SK-N-SH (cell line): ENCODE measurements at regions not wholly inside any gene's neighbourhood (a gene's known extent, or its start where the extent isn't known, plus 50 kb on each side); places are given as distances from the start of the nearest gene placed in this dataset.

ENCODE experiments used
- CTCF ChIA-PET: fragments of 300-600, 350-600 bp; formaldehyde crosslinking; extraction: SDS; loops from one replicate; lab custom pipeline; 2021; lab: Yijun Ruan, JAX
- POLR2A ChIA-PET: fragments of 350-600 bp; sonication (Branson Sonifier 250); formaldehyde crosslinking; extraction: SDS; loops from one replicate; lab custom pipeline; 2020; ENCODE audit warnings: antibody characterized with exemption, inconsistent platforms; lab: Yijun Ruan, JAX
- DNase-seq: peaks from one replicate; pipeline ENCODE4 v3.0.0; 2012
- H2AFZ ChIP-seq: fragments of 200-600 bp; sonication (generic); 2 replicates; pipeline ENCODE4 v1.8.1; 2016; ENCODE audit warnings: antibody characterized with exemption, mild to moderate bottlenecking, low read depth
- H3F3A ChIP-seq: fragments of 200-600 bp; sonication (generic); replicated peaks from 2 replicates; pipeline ENCODE3; 2016; ENCODE audit warnings: antibody characterized with exemption, mild to moderate bottlenecking; ENCODE audit not compliant: insufficient read depth
- H3K27ac ChIP-seq, 2 experiments: fragments of 200-500 bp in 1 of 2; fragments of 200-600 bp in 1 of 2; sonication (Bioruptor generic) in 1 of 2; sonication (generic), shearing (Covaris generic) in 1 of 2; 2 replicates each; pipeline versions ENCODE4 v1.5.1 to v1.6.1; 2014 to 2016; ENCODE audit warnings: low read depth in 2 of 2, inconsistent platforms in 1 of 2, low read length in 1 of 2, mild to moderate bottlenecking in 1 of 2, mixed read lengths in 1 of 2
- H3K27me3 ChIP-seq: fragments of 200-600 bp; sonication (generic), shearing (Covaris generic); 2 replicates; pipeline ENCODE4 v1.6.1; 2016; ENCODE audit warnings: mixed run types; ENCODE audit not compliant: insufficient read depth
- H3K36me3 ChIP-seq, 2 experiments: fragments of 200-500 bp in 1 of 2; fragments of 200-600 bp in 1 of 2; sonication (Bioruptor generic) in 1 of 2; sonication (generic) in 1 of 2; replicated peaks in 1 of 2; 2 replicates each; pipeline versions ENCODE3 to v1.5.1; 2014 to 2016; ENCODE audit warnings: low read length in 1 of 2, mild to moderate bottlenecking in 1 of 2; ENCODE audit not compliant: insufficient read depth in 2 of 2, control insufficient read depth in 1 of 2
- H3K4me1 ChIP-seq, 2 experiments: fragments of 200-500 bp in 1 of 2; fragments of 200-600 bp in 1 of 2; sonication (Bioruptor generic) in 1 of 2; sonication (generic), shearing (Covaris generic) in 1 of 2; 2 replicates each; pipeline versions ENCODE4 v1.5.1 to v1.6.1; 2014 to 2016; ENCODE audit warnings: low read depth in 1 of 2, low read length in 1 of 2, mixed run types in 1 of 2; ENCODE audit not compliant: insufficient read depth in 2 of 2, control insufficient read depth in 1 of 2
- H3K4me2 ChIP-seq: fragments of 200-600 bp; sonication (generic), shearing (Covaris generic); 2 replicates; pipeline ENCODE4 v1.6.1; 2017; ENCODE audit warnings: mixed run types
- H3K4me3 ChIP-seq, 2 experiments: fragments of 200-500 bp in 1 of 2; fragments of 200-600 bp in 1 of 2; sonication (Bioruptor generic) in 1 of 2; sonication (generic), shearing (Covaris generic) in 1 of 2; 2 replicates each; pipeline versions ENCODE4 v1.5.1 to v1.8.1; 2014 to 2016; ENCODE audit warnings: low read depth in 2 of 2, inconsistent platforms in 1 of 2, low read length in 1 of 2, mild to moderate bottlenecking in 1 of 2, mixed read lengths in 1 of 2, moderate library complexity in 1 of 2
- H3K79me2 ChIP-seq: fragments of 200-600 bp; sonication (generic); 2 replicates; pipeline ENCODE4 v1.8.1; 2017; ENCODE audit warnings: mild to moderate bottlenecking; ENCODE audit not compliant: insufficient read depth
- H3K9ac ChIP-seq: fragments of 200-600 bp; sonication (generic); 2 replicates; pipeline ENCODE4 v1.6.1; 2017; ENCODE audit warnings: mixed run types
- H3K9me2 ChIP-seq: fragments of 200-600 bp; sonication (generic); 2 replicates; pipeline ENCODE4 v1.6.1; 2017; ENCODE audit warnings: mixed run types
- H3K9me3 ChIP-seq: fragments of 200-600 bp; sonication (generic); 2 replicates; pipeline ENCODE4 v1.6.1; 2017; ENCODE audit warnings: mixed run types, mild to moderate bottlenecking, moderate library complexity
- H4K20me1 ChIP-seq: fragments of 200-600 bp; sonication (generic); 2 replicates; pipeline ENCODE4 v1.6.1; 2017; ENCODE audit warnings: mild to moderate bottlenecking, mixed run types; ENCODE audit not compliant: insufficient read depth
- EP300 ChIP-seq, 2 experiments: IDR thresholded peaks; 2 replicates each; pipeline versions ENCODE4 v1.4.0 to v1.6.1; 2012; ENCODE audit warnings: borderline replicate concordance in 1 of 2, low read depth in 1 of 2, low read length in 1 of 2
- EZH2phosphoT487 ChIP-seq: fragments of 200-600 bp; sonication (generic); IDR thresholded peaks from 2 replicates; pipeline ENCODE4 v1.6.1; 2017; ENCODE audit warnings: low read depth, mixed run types, mild to moderate bottlenecking, antibody characterized with exemption, moderate library complexity, borderline replicate concordance
- FOXJ3 ChIP-seq: sonication (generic); formaldehyde crosslinking; IDR thresholded peaks from 2 replicates; pipeline ENCODE4 v1.5.1; 2020; ENCODE audit warnings: mild to moderate bottlenecking, missing genetic modification reagents
- GATA2 ChIP-seq: sonication (generic); formaldehyde crosslinking; IDR thresholded peaks from 2 replicates; pipeline ENCODE4 v1.5.0; 2020; ENCODE audit warnings: mild to moderate bottlenecking, missing genetic modification reagents
- JUND ChIP-seq: IDR thresholded peaks from 2 replicates; pipeline ENCODE4 v1.4.0; 2012
- MEF2A ChIP-seq: IDR thresholded peaks from 2 replicates; pipeline ENCODE4 v1.4.0; 2012; ENCODE audit warnings: low read depth, borderline replicate concordance
- NFIC ChIP-seq: IDR thresholded peaks from 2 replicates; pipeline ENCODE4 v1.4.0; 2012; ENCODE audit warnings: borderline replicate concordance
- NRF1 ChIP-seq: IDR thresholded peaks from 2 replicates; pipeline ENCODE4 v1.6.1; 2012; ENCODE audit warnings: low read depth, mild to moderate bottlenecking, low read length
- POLR2AphosphoS5 ChIP-seq: IDR thresholded peaks from 2 replicates; pipeline ENCODE4 v1.6.1; 2012; ENCODE audit warnings: low read depth, low read length
- RCOR1 ChIP-seq: fragments of 150-350 bp; IDR thresholded peaks from 2 replicates; pipeline ENCODE4 v1.6.1; 2017; ENCODE audit warnings: antibody characterized with exemption, low read length
- SIN3A ChIP-seq: IDR thresholded peaks from 2 replicates; pipeline ENCODE4 v1.6.1; 2012; ENCODE audit warnings: low read depth, mild to moderate bottlenecking, low read length, moderate library complexity, borderline replicate concordance
- TAF1 ChIP-seq: IDR thresholded peaks from 2 replicates; pipeline ENCODE4 v1.6.1; 2012; ENCODE audit warnings: low read depth, mild to moderate bottlenecking, low read length, moderate library complexity, borderline replicate concordance
- TEAD4 ChIP-seq: IDR thresholded peaks from 2 replicates; pipeline ENCODE4 v1.4.0; 2012; ENCODE audit warnings: mild to moderate bottlenecking, borderline replicate concordance; ENCODE audit not compliant: insufficient read depth
- YY1 ChIP-seq: IDR thresholded peaks from 2 replicates; pipeline ENCODE4 v1.4.0; 2012; ENCODE audit warnings: low read depth, mild to moderate bottlenecking
- WGBS: methylation state at CpG from one replicate; pipeline ENCODE4 v1.1.6; 2017; ENCODE audit warnings: low lambda C conversion rate; 5-methylcytosine and 5-hydroxymethylcytosine counted together
- TF ChIP-seq, protein P1 (sequence below): IDR thresholded peaks from 2 replicates; pipeline ENCODE4 v1.4.0; 2012; ENCODE audit warnings: low read depth
- TF ChIP-seq, protein P2 (sequence below): IDR thresholded peaks from 2 replicates; pipeline ENCODE4; 2012
- TF ChIP-seq, protein P3 (sequence below): IDR thresholded peaks from 2 replicates; pipeline ENCODE4 v1.4.0; 2012; ENCODE audit warnings: low read depth, borderline replicate concordance

DNA sequence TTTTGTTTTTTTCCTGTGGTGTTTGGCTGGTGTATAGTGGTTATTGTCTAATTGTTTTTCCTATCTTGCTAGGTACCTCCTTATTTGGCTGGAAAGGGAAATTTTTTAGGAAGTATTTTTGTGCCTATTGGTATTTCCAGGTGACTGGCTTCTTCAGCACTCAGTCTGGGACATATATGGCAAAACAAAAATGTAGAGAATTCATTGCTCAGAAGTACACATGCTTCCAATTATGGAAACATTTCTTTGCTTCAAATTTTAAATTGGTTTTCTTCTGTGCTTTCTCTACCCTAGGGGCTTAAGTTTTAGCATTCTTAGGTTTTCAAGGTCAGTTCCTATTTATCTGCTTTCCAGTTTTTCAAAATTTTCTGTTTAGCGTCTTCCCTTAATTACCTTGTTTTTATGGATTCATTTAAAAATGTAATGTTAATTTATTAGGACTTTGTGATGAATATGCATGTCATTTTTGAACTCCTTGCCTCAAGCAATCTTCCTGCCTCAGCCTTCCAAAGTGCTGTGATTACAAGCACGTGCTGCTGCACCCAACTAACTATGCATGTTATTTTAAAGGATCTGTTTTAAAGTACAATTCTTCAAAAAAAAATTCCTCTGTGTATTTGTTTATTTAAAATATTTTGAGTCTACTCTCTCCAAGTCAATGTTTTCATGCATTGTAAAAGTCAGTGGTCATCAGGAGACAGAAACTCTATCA is 231.9 kb upstream of the DPPA4 start (continued):
- no peak for TF ChIP-seq GATA2 (CRISPR knock-in tag)

DNA sequence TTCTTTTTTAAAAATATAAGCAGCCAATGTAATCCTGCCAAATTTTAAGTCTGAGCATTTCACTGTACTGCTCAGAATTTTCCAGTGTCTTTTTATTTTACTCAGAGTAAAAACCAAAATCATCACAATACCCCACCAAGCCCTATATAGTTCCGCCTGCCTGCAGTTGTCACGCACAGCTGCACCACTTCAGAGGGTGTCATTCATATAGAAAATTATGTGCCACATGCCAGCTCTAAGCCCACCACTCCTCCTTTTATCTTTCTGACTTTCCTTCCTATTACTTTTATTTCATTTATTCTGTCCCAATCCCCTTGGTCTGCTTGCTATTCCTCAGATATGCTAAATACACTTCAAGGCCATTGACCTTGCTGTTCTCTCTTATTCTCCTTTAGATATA is 233.1 kb upstream of the DPPA4 start:
- CTCF ChIA-PET = interaction anchor here (0.6 kb wide), 1 partner anchor 32 kb away, joined by 3 read pairs; no protein-coding TSS in a partner anchor
- Histone ChIP-seq H3K27ac (no peak overlapping the region; a peak in 1 of 4 replicates), H3K4me3 (no peak overlapping the region), H3K79me2 (no peaks in the 10 kb centered on the region), H3K9ac (no peak overlapping the region), H3K27me3 (no peaks in the 10 kb centered on the region), H3K9me2 (no peaks in the 10 kb centered on the region), H4K20me1 (no peaks in the 10 kb centered on the region), H3F3A (no peaks in the 10 kb centered on the region), H2AFZ (no peak overlapping the region), H3K36me3 (no peaks in the 10 kb centered on the region), H3K9me3 (no peaks in the 10 kb centered on the region), H3K4me2 (no peak overlapping the region), H3K4me1 (peaks cover 0 to 3% of the 10 kb centered on the region in 2 experiments; a peak in 2 of 4 replicates)
- POLR2A ChIA-PET = no interaction called here
- TF ChIP-seq SIN3A (no peak), FOXJ3 (CRISPR knock-in tag) (no peak), RCOR1 (no peak), EP300 (IDR thresholded peaks at IDR 0.05; ENCODE audit: borderline replicate concordance in 1 of 2, low read depth in 1 of 2, low read length in 1 of 2) (no peak), YY1 (no peak), EZH2phosphoT487 (no peak), POLR2AphosphoS5 (no peak), NFIC (no peak), NRF1 (no peak), MEF2A (no peak), GATA2 (CRISPR knock-in tag) (no peak), TEAD4 (no peak)
- TF ChIP-seq, protein P1, sequence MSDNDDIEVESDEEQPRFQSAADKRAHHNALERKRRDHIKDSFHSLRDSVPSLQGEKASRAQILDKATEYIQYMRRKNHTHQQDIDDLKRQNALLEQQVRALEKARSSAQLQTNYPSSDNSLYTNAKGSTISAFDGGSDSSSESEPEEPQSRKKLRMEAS = no peak
- TF ChIP-seq, protein P2, sequence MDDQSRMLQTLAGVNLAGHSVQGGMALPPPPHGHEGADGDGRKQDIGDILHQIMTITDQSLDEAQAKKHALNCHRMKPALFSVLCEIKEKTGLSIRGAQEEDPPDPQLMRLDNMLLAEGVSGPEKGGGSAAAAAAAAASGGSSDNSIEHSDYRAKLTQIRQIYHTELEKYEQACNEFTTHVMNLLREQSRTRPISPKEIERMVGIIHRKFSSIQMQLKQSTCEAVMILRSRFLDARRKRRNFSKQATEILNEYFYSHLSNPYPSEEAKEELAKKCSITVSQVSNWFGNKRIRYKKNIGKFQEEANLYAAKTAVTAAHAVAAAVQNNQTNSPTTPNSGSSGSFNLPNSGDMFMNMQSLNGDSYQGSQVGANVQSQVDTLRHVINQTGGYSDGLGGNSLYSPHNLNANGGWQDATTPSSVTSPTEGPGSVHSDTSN = no peak
- WGBS = 96% methylated on average over 2 of the region's 2 CpGs
- no peak for DNase-seq

DNA sequence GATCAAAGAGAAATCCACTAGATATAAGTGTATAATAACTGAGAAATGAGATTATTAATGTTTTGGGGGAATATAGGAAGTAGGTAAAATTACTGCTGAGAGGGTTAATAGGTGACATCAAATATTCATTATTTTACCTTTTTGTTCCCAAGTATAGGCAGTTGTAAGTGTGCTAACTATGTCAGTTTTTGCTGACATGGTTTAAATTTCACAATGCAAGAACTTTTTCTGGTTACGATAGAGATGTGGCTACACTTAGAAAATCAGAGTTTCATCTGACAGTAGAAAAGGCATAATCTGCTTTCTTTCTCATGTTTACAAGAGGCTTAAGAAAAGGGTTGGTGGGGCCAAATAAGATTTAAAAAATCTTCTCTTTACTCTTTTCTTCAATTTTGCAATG is 235.0 kb upstream of the DPPA4 start:
- POLR2A ChIA-PET = no interaction called here
- no peaks in the 10 kb centered on the region for H3K36me3 ChIP-seq
- 100% methylated on average over 1 of the region's 1 CpG for WGBS
- no peaks in the 10 kb centered on the region for H3K27me3 ChIP-seq
- H3K9me2 ChIP-seq = no peaks in the 10 kb centered on the region
- no peak for TF ChIP-seq TAF1
- no peak for TF ChIP-seq JUND
- no peak for TF ChIP-seq EP300 (IDR thresholded peaks at IDR 0.05; ENCODE audit: borderline replicate concordance in 1 of 2, low read depth in 1 of 2, low read length in 1 of 2)
- TF ChIP-seq, protein P3, sequence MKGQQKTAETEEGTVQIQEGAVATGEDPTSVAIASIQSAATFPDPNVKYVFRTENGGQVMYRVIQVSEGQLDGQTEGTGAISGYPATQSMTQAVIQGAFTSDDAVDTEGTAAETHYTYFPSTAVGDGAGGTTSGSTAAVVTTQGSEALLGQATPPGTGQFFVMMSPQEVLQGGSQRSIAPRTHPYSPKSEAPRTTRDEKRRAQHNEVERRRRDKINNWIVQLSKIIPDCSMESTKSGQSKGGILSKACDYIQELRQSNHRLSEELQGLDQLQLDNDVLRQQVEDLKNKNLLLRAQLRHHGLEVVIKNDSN = no peak
- CTCF ChIA-PET = no interaction called here
- no peak overlapping the region for H2AFZ ChIP-seq
- H3K4me1 ChIP-seq = peaks cover 0 to 3% of the 10 kb centered on the region in 2 experiments; a peak in 2 of 4 replicates
- DNase-seq = no peak
- H3F3A ChIP-seq = peaks cover 3% of the 10 kb centered on the region
- no peaks in the 10 kb centered on the region for H3K79me2 ChIP-seq
- no peak overlapping the region for H3K27ac ChIP-seq
- H3K4me2 ChIP-seq = no peak overlapping the region
- no peak overlapping the region for H3K4me3 ChIP-seq
- H3K9me3 ChIP-seq = no peaks in the 10 kb centered on the region
- no peak overlapping the region for H3K9ac ChIP-seq
- H4K20me1 ChIP-seq = no peaks in the 10 kb centered on the region
